HL-60 (cell line): ENCODE measurements at regions not wholly inside any gene's neighbourhood (a gene's known extent, or its start where the extent isn't known, plus 50 kb on each side); places are given as distances from the start of the nearest gene placed in this dataset.

Experiments
- DNase-seq, 2 experiments: peaks; one replicate each; pipeline ENCODE4 v3.0.0-alpha.2; 2010 to 2020; ENCODE audit warnings: low read depth in 1 of 2, low spot score in 1 of 2
- H3K27ac ChIP-seq: fragments of 250-450 bp; sonication (Bioruptor Pico); replicated peaks from 2 replicates; pipeline ENCODE4 v1.5.1; 2020; ENCODE audit warnings: mild to moderate bottlenecking, moderate library complexity
- H3K27me3 ChIP-seq: fragments of 250-450 bp; sonication (Bioruptor Pico); 2 replicates; pipeline ENCODE4 v1.5.1; 2021; ENCODE audit warnings: mild to moderate bottlenecking, moderate library complexity; ENCODE audit not compliant: insufficient read depth, poor library complexity, severe bottlenecking
- H3K4me3 ChIP-seq: replicated peaks from 2 replicates; pipeline ENCODE4 v1.5.1; 2011; ENCODE audit warnings: mild to moderate bottlenecking, control low read depth, low read length; ENCODE audit not compliant: insufficient read depth
- GABPA ChIP-seq: IDR thresholded peaks from 2 replicates; pipeline ENCODE4 v1.6.1; 2012; ENCODE audit warnings: low read depth
- POLR2AphosphoS5 ChIP-seq: IDR thresholded peaks from 2 replicates; pipeline ENCODE4 v1.6.1; 2012; ENCODE audit warnings: low read depth
- SPI1 ChIP-seq: IDR thresholded peaks from 2 replicates; pipeline ENCODE4 v1.6.1; 2012; ENCODE audit warnings: low read depth, mild to moderate bottlenecking, borderline replicate concordance
- TF ChIP-seq, protein P1 (sequence below): IDR thresholded peaks from 2 replicates; pipeline ENCODE4 v1.6.1; 2012; ENCODE audit warnings: low read depth; ENCODE audit not compliant: insufficient replicate concordance
- TF ChIP-seq, protein P2 (sequence below): IDR thresholded peaks from one replicate; pipeline ENCODE4 v1.5.1; 2011; ENCODE audit warnings: low read length, control low read depth, inconsistent platforms; ENCODE audit not compliant: insufficient read depth

DNA sequence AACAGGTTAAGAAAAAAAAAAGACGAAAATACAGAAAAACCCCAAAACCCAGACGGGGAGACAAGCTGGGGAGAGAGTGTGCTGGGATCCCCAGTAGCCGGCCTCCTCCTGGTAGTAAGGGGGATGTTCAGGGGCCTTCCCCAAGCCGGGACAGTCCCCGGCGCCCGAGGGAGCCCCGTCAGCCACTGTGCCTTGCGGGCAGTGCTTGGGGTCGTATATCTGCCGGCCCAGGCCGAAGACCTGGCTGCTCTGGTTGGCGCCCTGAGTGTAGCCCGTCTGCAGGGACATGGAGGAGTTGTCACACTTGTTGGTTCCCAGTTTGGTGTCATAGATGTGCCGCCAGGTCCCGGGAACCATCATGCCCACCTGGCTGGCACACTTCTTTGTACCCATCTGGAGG lies 287.2 kb upstream of the GADL1 start:
- Histone ChIP-seq H3K27ac (no peak overlapping the region), H3K4me3 (no peak overlapping the region), H3K27me3 (no peaks in the 10 kb centered on the region)
- no peak for DNase-seq
- TF ChIP-seq, protein P1, sequence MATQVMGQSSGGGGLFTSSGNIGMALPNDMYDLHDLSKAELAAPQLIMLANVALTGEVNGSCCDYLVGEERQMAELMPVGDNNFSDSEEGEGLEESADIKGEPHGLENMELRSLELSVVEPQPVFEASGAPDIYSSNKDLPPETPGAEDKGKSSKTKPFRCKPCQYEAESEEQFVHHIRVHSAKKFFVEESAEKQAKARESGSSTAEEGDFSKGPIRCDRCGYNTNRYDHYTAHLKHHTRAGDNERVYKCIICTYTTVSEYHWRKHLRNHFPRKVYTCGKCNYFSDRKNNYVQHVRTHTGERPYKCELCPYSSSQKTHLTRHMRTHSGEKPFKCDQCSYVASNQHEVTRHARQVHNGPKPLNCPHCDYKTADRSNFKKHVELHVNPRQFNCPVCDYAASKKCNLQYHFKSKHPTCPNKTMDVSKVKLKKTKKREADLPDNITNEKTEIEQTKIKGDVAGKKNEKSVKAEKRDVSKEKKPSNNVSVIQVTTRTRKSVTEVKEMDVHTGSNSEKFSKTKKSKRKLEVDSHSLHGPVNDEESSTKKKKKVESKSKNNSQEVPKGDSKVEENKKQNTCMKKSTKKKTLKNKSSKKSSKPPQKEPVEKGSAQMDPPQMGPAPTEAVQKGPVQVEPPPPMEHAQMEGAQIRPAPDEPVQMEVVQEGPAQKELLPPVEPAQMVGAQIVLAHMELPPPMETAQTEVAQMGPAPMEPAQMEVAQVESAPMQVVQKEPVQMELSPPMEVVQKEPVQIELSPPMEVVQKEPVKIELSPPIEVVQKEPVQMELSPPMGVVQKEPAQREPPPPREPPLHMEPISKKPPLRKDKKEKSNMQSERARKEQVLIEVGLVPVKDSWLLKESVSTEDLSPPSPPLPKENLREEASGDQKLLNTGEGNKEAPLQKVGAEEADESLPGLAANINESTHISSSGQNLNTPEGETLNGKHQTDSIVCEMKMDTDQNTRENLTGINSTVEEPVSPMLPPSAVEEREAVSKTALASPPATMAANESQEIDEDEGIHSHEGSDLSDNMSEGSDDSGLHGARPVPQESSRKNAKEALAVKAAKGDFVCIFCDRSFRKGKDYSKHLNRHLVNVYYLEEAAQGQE = no peak
- TF ChIP-seq, protein P2, sequence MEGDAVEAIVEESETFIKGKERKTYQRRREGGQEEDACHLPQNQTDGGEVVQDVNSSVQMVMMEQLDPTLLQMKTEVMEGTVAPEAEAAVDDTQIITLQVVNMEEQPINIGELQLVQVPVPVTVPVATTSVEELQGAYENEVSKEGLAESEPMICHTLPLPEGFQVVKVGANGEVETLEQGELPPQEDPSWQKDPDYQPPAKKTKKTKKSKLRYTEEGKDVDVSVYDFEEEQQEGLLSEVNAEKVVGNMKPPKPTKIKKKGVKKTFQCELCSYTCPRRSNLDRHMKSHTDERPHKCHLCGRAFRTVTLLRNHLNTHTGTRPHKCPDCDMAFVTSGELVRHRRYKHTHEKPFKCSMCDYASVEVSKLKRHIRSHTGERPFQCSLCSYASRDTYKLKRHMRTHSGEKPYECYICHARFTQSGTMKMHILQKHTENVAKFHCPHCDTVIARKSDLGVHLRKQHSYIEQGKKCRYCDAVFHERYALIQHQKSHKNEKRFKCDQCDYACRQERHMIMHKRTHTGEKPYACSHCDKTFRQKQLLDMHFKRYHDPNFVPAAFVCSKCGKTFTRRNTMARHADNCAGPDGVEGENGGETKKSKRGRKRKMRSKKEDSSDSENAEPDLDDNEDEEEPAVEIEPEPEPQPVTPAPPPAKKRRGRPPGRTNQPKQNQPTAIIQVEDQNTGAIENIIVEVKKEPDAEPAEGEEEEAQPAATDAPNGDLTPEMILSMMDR = no peak
- TF ChIP-seq GABPA (no peak), SPI1 (no peak), POLR2AphosphoS5 (no peak)

DNA sequence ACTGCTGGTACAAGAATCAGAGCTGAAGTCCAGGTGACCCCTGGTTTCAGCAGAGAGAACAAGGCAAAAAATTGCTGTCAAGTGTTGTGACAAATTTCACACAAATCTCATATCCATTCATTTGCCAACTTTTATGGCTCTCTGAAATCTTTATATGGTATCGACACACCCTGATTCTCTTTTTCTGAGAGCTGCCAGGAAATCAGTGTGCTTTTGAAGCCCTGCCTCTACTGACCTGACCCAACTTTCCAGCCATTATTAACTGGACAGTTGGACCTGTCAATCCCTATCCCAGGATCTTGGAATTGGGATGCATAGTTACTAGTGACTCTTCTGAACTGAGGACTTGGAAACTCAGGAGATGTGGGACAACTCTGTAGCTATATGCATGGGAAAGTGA lies 288.2 kb upstream of the GADL1 start:
- TF ChIP-seq, protein P1 = no peak
- no peak for TF ChIP-seq GABPA
- H3K4me3 ChIP-seq = no peak overlapping the region
- DNase-seq = no peak
- no peaks in the 10 kb centered on the region for H3K27me3 ChIP-seq
- no peak overlapping the region for H3K27ac ChIP-seq

DNA sequence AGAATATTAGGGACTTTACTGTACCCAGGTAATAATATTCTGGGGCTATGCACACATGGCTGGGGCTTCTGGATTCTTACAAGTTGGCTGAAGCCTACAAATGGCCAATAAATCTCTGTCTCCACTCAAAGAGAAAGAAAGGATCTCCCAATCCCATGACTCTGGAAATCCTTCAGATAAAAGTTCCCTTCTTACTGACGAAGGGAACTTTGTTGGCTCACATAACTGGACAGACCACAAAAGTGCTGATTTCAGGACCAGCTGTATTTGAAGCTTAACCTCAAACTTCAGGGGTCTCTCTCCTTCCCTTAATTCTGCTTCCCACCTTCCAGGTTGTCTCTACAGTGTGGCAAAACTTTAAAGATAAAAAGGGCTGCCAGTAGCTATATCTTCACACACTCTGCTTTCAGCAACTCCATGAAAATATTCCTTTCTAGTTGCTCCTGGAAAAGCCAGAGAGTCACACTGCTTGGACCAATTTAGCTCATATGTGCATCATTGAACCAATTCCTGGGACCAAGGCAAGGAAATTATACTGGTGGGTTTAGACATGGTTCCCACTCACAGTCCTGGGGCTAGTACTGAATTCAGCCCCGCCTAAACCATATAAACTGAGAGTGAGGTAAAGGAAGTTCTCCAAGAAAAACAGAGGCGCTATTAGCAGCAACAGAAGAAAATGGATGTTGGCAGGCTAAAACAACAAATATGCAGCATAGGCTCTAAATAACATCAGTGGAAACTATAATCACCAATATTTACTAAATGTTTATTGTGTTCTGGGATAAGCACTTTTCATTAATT lies 290.0 kb upstream of the GADL1 start:
- no peak overlapping the region for H3K27ac ChIP-seq
- TF ChIP-seq GABPA = no peak
- TF ChIP-seq, protein P2 = no peak
- TF ChIP-seq POLR2AphosphoS5 = no peak
- TF ChIP-seq SPI1 = no peak
- TF ChIP-seq, protein P1 = no peak
- no peaks in the 10 kb centered on the region for H3K27me3 ChIP-seq
- no peak overlapping the region for H3K4me3 ChIP-seq
- DNase-seq = no peak
